ENCODE measurements at regions not wholly inside any gene's neighbourhood (a gene's known extent, or its start where the extent isn't known, plus 50 kb on each side); places are given as distances from the start of the nearest gene placed in this dataset.

GRCh38 chr16:79765431-79765830 lies 164.9 kb upstream of the MAF start:
- no peak overlapping the region for H2AFZ ChIP-seq (ENCODE audit: low read depth, low read length)
- H4K20me1 ChIP-seq (replicated peaks; ENCODE audit: control insufficient read depth, extremely low read depth, insufficient read depth, low read length), result no peaks in the 10 kb centered on the region
- no peaks in the 10 kb centered on the region for H3K4me1 ChIP-seq (ENCODE audit: control insufficient read depth, extremely low read depth, insufficient read depth, low read length)
- no peak overlapping the region for H3K4me3 ChIP-seq (replicated peaks in 1 of 3; ENCODE audit: insufficient read depth in 1 of 3, low read depth in 1 of 3, low read length in 3 of 3)
- H3K9me1 ChIP-seq (replicated peaks; ENCODE audit: control insufficient read depth, extremely low read depth, insufficient read depth, low read length), result no peaks in the 10 kb centered on the region
- no peaks in the 10 kb centered on the region for H3K27me3 ChIP-seq (ENCODE audit: control insufficient read depth in 2 of 2, insufficient read depth in 2 of 2, low read length in 2 of 2)
- no peaks in the 10 kb centered on the region for H3K79me2 ChIP-seq (ENCODE audit: control insufficient read depth, insufficient read depth, low read length)
- TF ChIP-seq CTCF (IDR thresholded peaks at IDR 0.05; ENCODE audit: extremely low read depth in 1 of 2, insufficient read depth in 1 of 2, low read depth in 1 of 2, low read length in 2 of 2) (no peak), MAX (IDR thresholded peaks at IDR 0.05; ENCODE audit: insufficient read depth, insufficient read length) (no peak), FOS (IDR thresholded peaks at IDR 0.05; ENCODE audit: borderline replicate concordance, insufficient read depth, low read length) (no peak), GATA2 (IDR thresholded peaks at IDR 0.05; ENCODE audit: insufficient read depth, insufficient read length, low read depth, low read length) (no peak), POLR2AphosphoS5 (IDR thresholded peaks at IDR 0.05; ENCODE audit: insufficient read depth, low read depth, low read length) (no peak), POLR2A (IDR thresholded peaks at IDR 0.05; ENCODE audit: low read depth, low read length) (no peak), JUN (IDR thresholded peaks at IDR 0.05; ENCODE audit: borderline replicate concordance, insufficient read depth, insufficient read length, low read depth) (no peak), MYC (IDR thresholded peaks at IDR 0.05; ENCODE audit: low read depth, low read length) (no peak), EZH2 (IDR thresholded peaks at IDR 0.05; ENCODE audit: borderline replicate concordance, low read depth, low read length, severe bottlenecking) (no peak)
- DNase-seq (ENCODE audit: low read depth, low spot score) (no peak), FAIRE-seq (no peak)
- H3K4me2 ChIP-seq (ENCODE audit: insufficient read depth, low read length), result no peak overlapping the region
- BruUV-seq (replicated peaks), result no TSS peak
- H3K36me3 ChIP-seq (ENCODE audit: control insufficient read depth in 2 of 2, extremely low read depth in 1 of 2, insufficient read depth in 2 of 2, low read length in 2 of 2), result no peaks in the 10 kb centered on the region
- ChIA-PET POLR2A (no interaction called here), CTCF (no interaction called here)
- intact Hi-C loops (cut with micrococcal nuclease) (no loop called here), dilution Hi-C loops (cut with MboI; ENCODE audit: extremely low pct_ligation_motif_present, low sequenced_read_pairs) (no loop called here)
- H3K9ac ChIP-seq (replicated peaks; ENCODE audit: extremely low read depth, insufficient read depth, low read length), result no peak overlapping the region
- H3K27ac ChIP-seq (ENCODE audit: insufficient read depth, low read depth, low read length), result no peak overlapping the region
- H3K9me3 ChIP-seq (replicated peaks; ENCODE audit: control insufficient read depth, insufficient read depth, low read length), result no peaks in the 10 kb centered on the region

Data from endothelial cell of umbilical vein (primary cell).